Uterus (tissue), 2 donors: ENCODE measurements at regions not wholly inside any gene's neighbourhood (a gene's known extent, or its start where the extent isn't known, plus 50 kb on each side); places are given as distances from the start of the nearest gene placed in this dataset.

Experiments
- CTCF ChIP-seq, 4 experiments: fragments of 200-600 bp in 2 of 4; fragments of 450-650 bp in 2 of 4; sonication (generic) in 2 of 4; IDR thresholded peaks; one replicate each; pipeline ENCODE4 v1.5.1; 2016 to 2019; ENCODE audit warnings: antibody characterized with exemption in 4 of 4, mild to moderate bottlenecking in 2 of 4, moderate library complexity in 1 of 4
- POLR2A ChIP-seq, 2 donors: fragments of 450-650 bp; IDR thresholded peaks; one replicate each; pipeline ENCODE4 v1.6.1; 2016; ENCODE audit warnings: antibody characterized with exemption in 2 of 2, mild to moderate bottlenecking in 1 of 2, moderate library complexity in 1 of 2

- TF ChIP-seq POLR2A (IDR thresholded peaks at IDR 0.05) (no peak), CTCF (IDR thresholded peaks at IDR 0.05) (no peak)
Measured at GRCh38 chr18:44128365-44128764, 552.3 kb upstream of the SETBP1 start.
